Hepatocyte (in vitro differentiated cells): ENCODE measurements at regions not wholly inside any gene's neighbourhood (a gene's known extent, or its start where the extent isn't known, plus 50 kb on each side); places are given as distances from the start of the nearest gene placed in this dataset.
A peak's percentile ranks its signal among the peaks of the same experiment; 100 is the strongest.

Experiments
- DNase-seq: peaks from one replicate; pipeline ENCODE4 v3.0.0-alpha.2; 2016; ENCODE audit warnings: low spot score
- H2AFZ ChIP-seq: fragments of 200-600 bp; sonication (generic); 2 replicates; pipeline ENCODE4 v1.6.0; 2016; ENCODE audit warnings: antibody characterized with exemption, mild to moderate bottlenecking
- H3K27ac ChIP-seq: fragments of 200-600 bp; sonication (generic); 2 replicates; pipeline ENCODE4 v1.5.1; 2016; ENCODE audit warnings: mild to moderate bottlenecking
- H3K27me3 ChIP-seq: fragments of 200-600 bp; sonication (generic); 2 replicates; pipeline ENCODE4 v1.6.1; 2016
- H3K36me3 ChIP-seq: fragments of 200-600 bp; sonication (generic); replicated peaks from 2 replicates; pipeline ENCODE4 v1.5.1; 2016; ENCODE audit warnings: low read depth; ENCODE audit not compliant: insufficient read depth
- H3K4me1 ChIP-seq: fragments of 200-600 bp; sonication (generic); 2 replicates; pipeline ENCODE4 v1.5.1; 2016; ENCODE audit warnings: mild to moderate bottlenecking, moderate library complexity; ENCODE audit not compliant: insufficient read depth
- H3K4me2 ChIP-seq: fragments of 200-600 bp; sonication (generic); 2 replicates; pipeline ENCODE4 v1.6.0; 2016
- H3K4me3 ChIP-seq: fragments of 200-600 bp; sonication (generic); 2 replicates; pipeline ENCODE4 v1.5.1; 2016; ENCODE audit warnings: mild to moderate bottlenecking
- H3K79me2 ChIP-seq: fragments of 200-600 bp; sonication (generic); 2 replicates; pipeline ENCODE4 v1.6.0; 2017; ENCODE audit warnings: mild to moderate bottlenecking
- H3K9me2 ChIP-seq: fragments of 200-600 bp; sonication (generic); replicated peaks from 2 replicates; pipeline ENCODE4 v1.6.0; 2017; ENCODE audit warnings: mild to moderate bottlenecking; ENCODE audit not compliant: insufficient read depth
- H3K9me3 ChIP-seq: fragments of 200-600 bp; sonication (generic); 2 replicates; pipeline ENCODE4 v1.5.1; 2016; ENCODE audit warnings: low read depth, mild to moderate bottlenecking
- H4K20me1 ChIP-seq: fragments of 200-600 bp; sonication (generic); 2 replicates; pipeline ENCODE4 v1.6.0; 2016; ENCODE audit warnings: mild to moderate bottlenecking; ENCODE audit not compliant: insufficient read depth, poor library complexity, severe bottlenecking
- EZH2 ChIP-seq: fragments of 200-600 bp; sonication (generic); IDR thresholded peaks from 2 replicates; pipeline ENCODE4 v1.6.1; 2016; ENCODE audit warnings: antibody characterized with exemption, mild to moderate bottlenecking, borderline replicate concordance
- EZH2phosphoT487 ChIP-seq: fragments of 200-600 bp; sonication (generic); IDR thresholded peaks from one replicate; pipeline ENCODE4 v1.6.1; 2018; ENCODE audit warnings: antibody characterized with exemption, mild to moderate bottlenecking, low read depth, moderate library complexity; ENCODE audit not compliant: unreplicated experiment, severe bottlenecking
- WGBS: methylation state at CpG from one replicate; pipeline ENCODE4 v1.1.6; 2016; ENCODE audit warnings: low lambda C conversion rate; ENCODE audit errors: missing lambda C conversion rate; 5-methylcytosine and 5-hydroxymethylcytosine counted together
- TF ChIP-seq, protein P1 (sequence below): fragments of 200-600 bp; sonication (generic); IDR thresholded peaks from 2 replicates; pipeline ENCODE4 v1.5.1; 2016; ENCODE audit warnings: antibody characterized with exemption, mild to moderate bottlenecking; ENCODE audit not compliant: poor library complexity

- Histone ChIP-seq H3K4me2 (no peak overlapping the region), H3K27ac (no peak overlapping the region), H4K20me1 (no peaks in the 10 kb centered on the region), H3K4me1 (peaks cover 7% of the 10 kb centered on the region), H3K9me2 (no peaks in the 10 kb centered on the region), H3K79me2 (no peaks in the 10 kb centered on the region), H3K27me3 (no peaks in the 10 kb centered on the region), H3K36me3 (no peaks in the 10 kb centered on the region), H3K4me3 (no peak overlapping the region), H3K9me3 (no peaks in the 10 kb centered on the region), H2AFZ (no peak overlapping the region)
- TF ChIP-seq, protein P1, sequence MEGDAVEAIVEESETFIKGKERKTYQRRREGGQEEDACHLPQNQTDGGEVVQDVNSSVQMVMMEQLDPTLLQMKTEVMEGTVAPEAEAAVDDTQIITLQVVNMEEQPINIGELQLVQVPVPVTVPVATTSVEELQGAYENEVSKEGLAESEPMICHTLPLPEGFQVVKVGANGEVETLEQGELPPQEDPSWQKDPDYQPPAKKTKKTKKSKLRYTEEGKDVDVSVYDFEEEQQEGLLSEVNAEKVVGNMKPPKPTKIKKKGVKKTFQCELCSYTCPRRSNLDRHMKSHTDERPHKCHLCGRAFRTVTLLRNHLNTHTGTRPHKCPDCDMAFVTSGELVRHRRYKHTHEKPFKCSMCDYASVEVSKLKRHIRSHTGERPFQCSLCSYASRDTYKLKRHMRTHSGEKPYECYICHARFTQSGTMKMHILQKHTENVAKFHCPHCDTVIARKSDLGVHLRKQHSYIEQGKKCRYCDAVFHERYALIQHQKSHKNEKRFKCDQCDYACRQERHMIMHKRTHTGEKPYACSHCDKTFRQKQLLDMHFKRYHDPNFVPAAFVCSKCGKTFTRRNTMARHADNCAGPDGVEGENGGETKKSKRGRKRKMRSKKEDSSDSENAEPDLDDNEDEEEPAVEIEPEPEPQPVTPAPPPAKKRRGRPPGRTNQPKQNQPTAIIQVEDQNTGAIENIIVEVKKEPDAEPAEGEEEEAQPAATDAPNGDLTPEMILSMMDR = no peak
- TF ChIP-seq EZH2 (no peak), EZH2phosphoT487 (no peak)
- 94% methylated on average over 6 of the region's 6 CpGs for WGBS
- DNase-seq = no peak
Measured at GRCh38 chr2:143844986-143845385, 674.9 kb downstream of the ZEB2 start.

GRCh38 chr2:143843686-143844085 is 676.2 kb downstream of the ZEB2 start:
- Histone ChIP-seq H3K36me3 (no peaks in the 10 kb centered on the region), H3K4me2 (no peak overlapping the region), H3K27me3 (no peaks in the 10 kb centered on the region), H3K4me1 (peaks cover 18% of the 10 kb centered on the region), H3K9me3 (no peaks in the 10 kb centered on the region), H3K9me2 (no peaks in the 10 kb centered on the region), H3K79me2 (no peaks in the 10 kb centered on the region), H2AFZ (no peak overlapping the region), H3K4me3 (no peak overlapping the region), H3K27ac (no peak overlapping the region), H4K20me1 (no peaks in the 10 kb centered on the region)
- 96% methylated on average over 3 of the region's 3 CpGs for WGBS
- TF ChIP-seq EZH2 (no peak), EZH2phosphoT487 (no peak)
- TF ChIP-seq, protein P1 = no peak
- DNase-seq = no peak

- 92% methylated on average over 2 of the region's 2 CpGs for WGBS
- Histone ChIP-seq H3K9me3 (no peaks in the 10 kb centered on the region), H3K27me3 (no peaks in the 10 kb centered on the region), H2AFZ (no peak overlapping the region), H3K9me2 (no peaks in the 10 kb centered on the region), H3K36me3 (no peaks in the 10 kb centered on the region), H3K79me2 (no peaks in the 10 kb centered on the region), H3K4me3 (no peak overlapping the region), H3K4me2 (no peak overlapping the region), H3K4me1 (peaks cover 19% of the 10 kb centered on the region), H3K27ac (no peak overlapping the region), H4K20me1 (no peaks in the 10 kb centered on the region)
- no peak for DNase-seq
- TF ChIP-seq EZH2phosphoT487 = no peak
- TF ChIP-seq, protein P1 = no peak
Measured at GRCh38 chr2:143842836-143843235, 677.1 kb downstream of the ZEB2 start.

GRCh38 chr2:143841935-143842334 is 678.0 kb downstream of the ZEB2 start:
- H3K4me2 ChIP-seq = no peak overlapping the region
- no peak for DNase-seq
- H2AFZ ChIP-seq = no peak overlapping the region
- no peaks in the 10 kb centered on the region for H4K20me1 ChIP-seq
- WGBS = 68% methylated on average over 4 of the region's 4 CpGs
- no peaks in the 10 kb centered on the region for H3K36me3 ChIP-seq
- H3K27ac ChIP-seq = no peak overlapping the region
- peaks cover 19% of the 10 kb centered on the region for H3K4me1 ChIP-seq
- H3K79me2 ChIP-seq = no peaks in the 10 kb centered on the region
- no peak for TF ChIP-seq EZH2
- TF ChIP-seq, protein P1 = peak; percentile 31
- no peaks in the 10 kb centered on the region for H3K9me3 ChIP-seq
- no peaks in the 10 kb centered on the region for H3K27me3 ChIP-seq
- no peak overlapping the region for H3K4me3 ChIP-seq
- H3K9me2 ChIP-seq = no peaks in the 10 kb centered on the region
